ENCODE measurements at regions not wholly inside any gene's neighbourhood (a gene's known extent, or its start where the extent isn't known, plus 50 kb on each side); places are given as distances from the start of the nearest gene placed in this dataset.

- no peak for DNase-seq
Measured at GRCh38 chr16:79677799-79678530, 77.4 kb upstream of the MAF start.

DNA sequence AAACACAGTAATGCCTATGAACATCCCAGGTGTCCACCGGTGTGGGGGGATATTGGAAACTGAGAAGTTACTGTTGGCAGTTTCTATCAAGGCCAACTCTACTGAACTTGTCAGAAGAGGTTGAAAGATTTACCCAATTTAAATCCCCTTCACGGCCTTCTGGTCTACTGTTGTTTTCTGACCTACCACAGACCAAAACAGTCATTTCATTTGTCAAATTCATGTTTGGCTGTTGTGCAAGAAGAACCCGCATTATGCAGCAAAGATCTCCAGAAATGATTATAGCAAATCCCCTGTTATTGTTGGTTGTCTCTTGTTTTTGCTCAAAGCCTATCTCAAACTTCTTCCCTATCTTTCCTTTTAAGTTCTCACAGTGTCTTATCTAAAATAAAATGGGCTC, 73.1 kb upstream of the MAF start:
- DNase-seq: no peak

GRCh38 chr16:79672524-79672923, 72.0 kb upstream of the MAF start:
- no peak for DNase-seq

DNA sequence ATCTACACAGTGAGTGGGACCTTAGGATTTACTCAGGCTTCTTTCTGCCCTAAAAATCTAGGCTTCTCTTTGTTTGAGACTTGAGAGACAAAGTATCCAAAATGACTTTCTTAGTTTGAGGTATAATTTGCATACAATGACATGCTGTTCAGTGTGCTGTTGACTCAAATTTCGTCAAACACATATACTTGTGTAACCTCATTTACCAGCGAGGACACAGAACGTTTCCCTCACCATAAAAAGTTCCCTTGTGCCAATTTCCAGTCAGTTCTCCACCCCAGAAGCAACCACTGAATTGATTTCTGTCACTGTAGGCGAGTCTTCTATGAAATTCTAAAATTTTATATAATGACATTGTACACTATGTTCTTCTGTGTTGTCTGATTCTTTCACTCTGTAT, 68.0 kb upstream of the MAF start:
- DNase-seq: no peak

DNA sequence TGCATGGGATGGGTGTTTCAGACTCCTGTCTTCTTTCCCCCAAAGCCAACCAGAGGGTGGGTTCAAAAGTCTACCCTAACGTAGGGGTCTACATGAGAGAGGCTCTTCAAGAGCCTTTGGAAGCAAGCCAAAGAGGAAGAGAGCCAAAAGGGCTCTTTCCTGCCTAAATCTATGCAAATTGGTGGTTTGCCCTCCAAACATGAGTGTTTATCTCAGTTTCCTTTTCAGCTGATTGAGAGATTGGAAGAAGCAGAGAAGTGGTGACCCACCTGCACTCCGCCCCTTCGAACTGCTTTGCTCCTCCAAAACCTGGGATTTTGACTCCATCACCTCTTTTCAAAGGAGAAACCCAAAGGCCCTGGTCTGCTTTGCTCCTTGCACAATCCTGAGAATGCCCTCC, 65.4 kb upstream of the MAF start:
- no peak for DNase-seq

DNA sequence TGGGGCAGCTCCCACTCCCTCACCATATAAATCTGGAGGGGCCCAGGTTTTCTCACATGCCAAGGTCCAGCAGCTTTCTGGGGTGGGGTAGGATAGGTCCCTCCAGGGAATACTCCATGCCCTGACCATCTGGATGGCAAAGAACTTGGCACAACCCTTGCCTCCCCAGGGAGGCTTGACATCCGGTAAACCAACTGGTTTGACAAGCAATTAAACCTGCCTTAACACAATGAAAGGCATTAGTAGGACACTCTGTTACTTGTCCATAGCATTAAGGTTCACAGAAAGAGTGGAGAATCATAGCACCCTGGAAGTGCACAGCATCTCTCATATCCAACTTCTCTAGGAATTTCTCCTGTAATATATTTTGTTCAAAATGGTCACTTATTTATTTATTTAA, 63.9 kb upstream of the MAF start:
- no peak for DNase-seq

- DNase-seq: no peak
Measured at GRCh38 chr16:79662669-79663313, 62.3 kb upstream of the MAF start.

DNA sequence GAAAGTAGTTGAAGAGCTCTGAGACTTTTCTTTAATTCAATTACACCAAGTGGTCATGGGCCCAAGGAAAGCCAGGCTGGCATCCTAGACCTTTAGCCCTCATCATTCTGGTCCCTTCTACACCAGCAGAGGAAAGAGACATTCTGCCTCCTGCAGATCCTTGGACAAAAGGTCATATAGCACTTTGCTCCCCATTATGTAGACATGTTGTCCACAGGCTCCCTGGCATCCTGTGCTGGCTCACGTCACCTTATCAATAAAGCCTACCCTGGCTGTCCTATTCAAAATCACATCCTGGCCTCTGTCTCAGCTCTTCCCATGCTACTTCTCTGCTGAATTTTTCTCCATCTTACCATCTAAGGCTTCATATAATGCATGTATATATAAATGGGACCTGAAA, 61.6 kb upstream of the MAF start:
- DNase-seq: no peak

- no peak for DNase-seq
Measured at GRCh38 chr16:79661578-79661977, 61.0 kb upstream of the MAF start.

- DNase-seq: no peak
Measured at GRCh38 chr16:79659344-79659743, 58.8 kb upstream of the MAF start.

GRCh38 chr16:79658301-79659033, 57.9 kb upstream of the MAF start:
- DNase-seq: no peak

- DNase-seq: no peak
Measured at GRCh38 chr16:79656553-79657115, 56.1 kb upstream of the MAF start.

DNA sequence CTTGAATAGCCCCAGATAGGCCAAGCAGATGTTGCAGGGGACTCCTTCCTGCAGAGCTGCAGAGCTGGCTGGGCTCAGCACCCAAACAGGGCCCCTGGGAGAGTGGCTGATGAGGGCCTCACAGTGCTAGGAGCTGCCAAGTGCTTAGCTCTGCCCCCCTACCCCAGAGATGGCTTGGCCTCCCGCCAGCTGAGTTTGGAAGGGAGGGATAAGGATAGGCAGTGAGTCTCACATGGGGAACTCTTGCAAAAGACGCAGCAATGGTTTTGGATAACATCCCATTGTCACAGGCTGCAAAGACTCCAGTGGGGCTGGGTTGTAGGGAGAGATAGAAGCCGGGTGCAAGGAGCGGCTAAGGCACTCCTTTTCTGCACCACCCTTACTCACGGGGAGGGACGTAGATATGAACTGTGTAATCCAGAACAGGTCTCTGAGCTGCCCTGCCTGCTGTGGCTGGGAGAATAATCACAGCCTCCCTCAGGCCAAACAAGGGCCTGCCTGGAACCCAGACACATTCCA, 52.9 kb upstream of the MAF start:
- no peak for DNase-seq

DNA sequence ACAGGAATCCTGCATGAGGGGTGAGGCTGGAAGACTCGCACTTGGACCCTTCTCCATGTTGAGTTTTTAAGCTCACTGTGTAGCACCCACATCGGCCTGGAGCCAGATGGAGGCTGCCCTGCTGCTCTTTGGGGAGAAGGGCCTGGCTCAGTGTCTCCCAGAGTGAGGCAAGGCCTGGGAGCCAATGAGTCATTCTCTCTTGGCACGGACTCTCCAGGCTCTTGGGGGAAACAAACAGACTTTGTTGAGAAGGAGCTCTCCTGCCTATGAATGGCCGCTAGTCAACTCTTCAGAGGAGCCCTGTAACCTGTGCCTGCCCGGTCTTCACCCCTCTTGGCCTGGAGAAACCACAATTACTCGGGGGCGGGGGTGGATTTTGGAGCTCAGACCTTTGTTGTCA, 50.8 kb upstream of the MAF start:
- no peak for DNase-seq

All from stimulated activated CD4-positive, alpha-beta T cell treated with anti-CD3 and anti-CD28 coated beads, Interleukin-4, amount 100 ng/mL, for 4 hours (primary cell).